K562 (cell line): ENCODE measurements at regions not wholly inside any gene's neighbourhood (a gene's known extent, or its start where the extent isn't known, plus 50 kb on each side); places are given as distances from the start of the nearest gene placed in this dataset.

Experiments used
- ATAC-seq: fragments of 200-7000 bp; cut with Tn5 transposase; 3 replicates; pipeline ENCODE4 v1.9.1; 2020; ENCODE audit warnings: moderate library complexity
- BruUV-seq: library from RNA; stranded (reverse); fragments of 400-500 nt; replicated peaks from 2 replicates; lab custom pipeline; 2021; lab: Mats Ljungman, UMichigan
- CTCF ChIA-PET: fragments of 300-600 bp; formaldehyde crosslinking; extraction: SDS; loops from one replicate; lab custom pipeline; 2021; ENCODE audit warnings: low intra/inter-chr PET ratio; lab: Yijun Ruan, JAX
- POLR2A ChIA-PET: fragments of 300-600, 350-650 bp; sonication (Branson Sonifier 250); formaldehyde crosslinking; extraction: SDS; loops from one replicate; lab custom pipeline; 2021; ENCODE audit warnings: antibody characterized with exemption, inconsistent platforms; lab: Yijun Ruan, JAX
- DNase-seq, 4 experiments: peaks; one replicate each; pipeline versions ENCODE4 v3.0.0 to v3.0.0-alpha.2; 2011 to 2018; ENCODE audit warnings: low spot score in 3 of 4, mixed read lengths in 3 of 4; ENCODE audit errors: extremely low read depth in 1 of 4
- FAIRE-seq: peaks from 2 replicates; lab custom pipeline; 2011; peaks lifted over from hg19 to GRCh38; lab: Jason Lieb, UNC
- H2AFZ ChIP-seq: 2 replicates; pipeline ENCODE4 v1.6.0; 2011; ENCODE audit warnings: low read depth, low read length, control low read depth, inconsistent platforms
- H3K27ac ChIP-seq: fragments of 200-600 bp; 3 replicates; pipeline ENCODE4 v1.8.0; 2011; ENCODE audit warnings: low read depth, mild to moderate bottlenecking, control low read depth, inconsistent platforms, low read length, moderate library complexity, mixed read lengths; ENCODE audit errors: extremely low read depth
- H3K27me3 ChIP-seq, 2 experiments: fragments of 300-600 bp in 1 of 2; 2 replicates in 1 of 2; 3 replicates in 1 of 2; pipeline versions ENCODE4 v1.6.0 to v1.8.0; 2011; ENCODE audit warnings: inconsistent platforms in 2 of 2, low read length in 2 of 2, mild to moderate bottlenecking in 1 of 2, mixed read lengths in 1 of 2, moderate library complexity in 1 of 2; ENCODE audit not compliant: control insufficient read depth in 2 of 2, insufficient read depth in 2 of 2
- H3K36me3 ChIP-seq: fragments of 300-600 bp; 3 replicates; pipeline ENCODE4 v1.8.0; 2011; ENCODE audit warnings: mild to moderate bottlenecking, low read length, inconsistent platforms; ENCODE audit not compliant: control insufficient read depth, insufficient read depth
- H3K4me1 ChIP-seq, 2 experiments: fragments of 200-600 bp in 1 of 2; replicated peaks in 1 of 2; 2 replicates in 1 of 2; 3 replicates in 1 of 2; pipeline versions ENCODE4 v1.5.1 to v1.8.0; 2011; ENCODE audit warnings: inconsistent platforms in 2 of 2, low read length in 2 of 2, mild to moderate bottlenecking in 1 of 2, mixed read lengths in 1 of 2, moderate library complexity in 1 of 2; ENCODE audit not compliant: control insufficient read depth in 2 of 2, insufficient read depth in 2 of 2
- H3K4me2 ChIP-seq: 2 replicates; pipeline ENCODE4 v1.6.1; 2011; ENCODE audit warnings: low read length, control low read depth, inconsistent platforms, mixed read lengths; ENCODE audit not compliant: insufficient read depth
- H3K4me3 ChIP-seq: fragments of 200-600 bp; sonication (generic), shearing (Covaris generic); 2 replicates; pipeline ENCODE4 v1.5.1; 2016; ENCODE audit warnings: control low read depth, inconsistent platforms
- H3K79me2 ChIP-seq: fragments of 200-600 bp; 3 replicates; pipeline ENCODE4 v1.8.0; 2011; ENCODE audit warnings: low read length, inconsistent platforms; ENCODE audit not compliant: control insufficient read depth, insufficient read depth
- H3K9ac ChIP-seq, 2 experiments: 2 replicates each; pipeline versions ENCODE4 v1.6.0 to v1.6.1; 2011; ENCODE audit warnings: low read depth in 2 of 2, low read length in 2 of 2, control low read depth in 1 of 2, inconsistent platforms in 1 of 2, mild to moderate bottlenecking in 1 of 2, mixed read lengths in 1 of 2; ENCODE audit not compliant: insufficient read depth in 1 of 2
- H3K9me1 ChIP-seq: one replicate; pipeline ENCODE4 v1.6.0; 2011; ENCODE audit warnings: inconsistent platforms, mild to moderate bottlenecking, low read length, moderate library complexity; ENCODE audit not compliant: control insufficient read depth, insufficient read depth
- H3K9me3 ChIP-seq: replicated peaks from 2 replicates; pipeline ENCODE4 v1.5.1; 2011; ENCODE audit warnings: low read depth, low read length, inconsistent platforms; ENCODE audit not compliant: control insufficient read depth, insufficient read depth
- H4K20me1 ChIP-seq: replicated peaks from 2 replicates; pipeline ENCODE4 v1.6.1; 2011; ENCODE audit warnings: low read length, inconsistent platforms, mixed read lengths; ENCODE audit not compliant: control insufficient read depth, insufficient read depth
- ETS2 ChIP-seq: IDR thresholded peaks from 2 replicates; pipeline ENCODE4 v1.6.1; 2016; ENCODE audit warnings: borderline replicate concordance, missing genetic modification characterization, mild to moderate bottlenecking, moderate library complexity, missing compliant biosample characterization; ENCODE audit not compliant: poor library complexity, severe bottlenecking
- GABPB2 ChIP-seq: fragments of 250-450 bp; sonication (Bioruptor Pico); conservative IDR thresholded peaks from 2 replicates; pipeline ENCODE4 v1.5.1; 2021; ENCODE audit warnings: mild to moderate bottlenecking
- MCM7 ChIP-seq, 2 experiments: fragments of 450-650 bp; IDR thresholded peaks; 2 replicates each; pipeline ENCODE4 v1.6.1; 2016 to 2018
- RBBP5 ChIP-seq: fragments of 200-600 bp; sonication (generic); IDR thresholded peaks from 2 replicates; pipeline ENCODE4 v1.6.1; 2012; ENCODE audit warnings: borderline replicate concordance, mild to moderate bottlenecking, low read length, control low read depth, inconsistent platforms; ENCODE audit not compliant: insufficient read depth, poor library complexity, severe bottlenecking
- SMC3 ChIP-seq: conservative IDR thresholded peaks from 2 replicates; pipeline ENCODE4 v1.6.1; 2011; ENCODE audit warnings: low read depth, low read length, improper control_type of control experiment; ENCODE audit not compliant: insufficient read depth
- THAP7 ChIP-seq: fragments of 250-450 bp; sonication (Bioruptor Pico); IDR thresholded peaks from 2 replicates; pipeline ENCODE4 v1.5.0; 2021
- UBTF ChIP-seq, 2 experiments: IDR thresholded peaks; 2 replicates each; pipeline ENCODE4 v1.6.1; 2012; ENCODE audit warnings: improper control_type of control experiment in 2 of 2, low read depth in 2 of 2, low read length in 2 of 2, borderline replicate concordance in 1 of 2
- VEZF1 ChIP-seq: fragments of 200-800 bp; sonication (Bioruptor generic); IDR thresholded peaks from 2 replicates; pipeline ENCODE4 v1.6.1; 2017; ENCODE audit warnings: missing genetic modification characterization, missing compliant biosample characterization
- ZNF143 ChIP-seq: sonication (generic); formaldehyde crosslinking; IDR thresholded peaks from 2 replicates; pipeline ENCODE4 v1.9.0; 2022; ENCODE audit warnings: mild to moderate bottlenecking, missing genetic modification reagents
- ZNF263 ChIP-seq: sonication (generic); formaldehyde crosslinking; IDR thresholded peaks from 2 replicates; pipeline ENCODE4 v1.8.0; 2022; ENCODE audit warnings: mild to moderate bottlenecking, missing genetic modification reagents, borderline replicate concordance
- ZNF274 ChIP-seq: IDR thresholded peaks from 2 replicates; pipeline ENCODE4 v1.6.1; 2011; ENCODE audit warnings: low read depth, mild to moderate bottlenecking, low read length, moderate library complexity, borderline replicate concordance
- ZNF655 ChIP-seq: fragments of 250-450 bp; sonication (Bioruptor Pico); IDR thresholded peaks from 2 replicates; pipeline ENCODE4 v1.5.0; 2021
- WGBS: fragments of 100-300 bp; shearing (Covaris generic); methylation state at CpG from one replicate; pipeline ENCODE4 v1.1.6; 2016; ENCODE audit warnings: low coverage, mixed read lengths; ENCODE audit not compliant: insufficient coverage; ENCODE audit errors: missing lambda C conversion rate; 5-methylcytosine and 5-hydroxymethylcytosine counted together
- in situ Hi-C: fragments of 300-500 bp; cut with MboI; formaldehyde crosslinking; loops from 4 replicates; pipeline ENCODE4 v1.15.0; 2018; ENCODE audit warnings: inconsistent platforms, mixed read lengths
- intact Hi-C: fragments of 100-400 bp; cut with micrococcal nuclease; formaldehyde crosslinking; loops from 2 replicates; pipeline ENCODE4 v1.14.2; 2022

GRCh38 chr11:80722629-80723028 is 1281.8 kb upstream of the TENM4 start (continued):
- TF ChIP-seq VEZF1 (CRISPR knock-in tag), result no peak
- no peak for TF ChIP-seq RBBP5

- Histone ChIP-seq H3K27ac (no peak overlapping the region), H2AFZ (no peak overlapping the region), H3K9me3 (no peaks in the 10 kb centered on the region), H3K4me2 (no peak overlapping the region), H3K4me3 (no peak overlapping the region), H3K9me1 (no peaks in the 10 kb centered on the region), H4K20me1 (no peaks in the 10 kb centered on the region), H3K4me1 (no peaks in the 10 kb centered on the region), H3K79me2 (no peaks in the 10 kb centered on the region), H3K9ac (no peak overlapping the region), H3K36me3 (no peaks in the 10 kb centered on the region), H3K27me3 (no peaks in the 10 kb centered on the region)
- 0% methylated on average over 4 of the region's 4 CpGs for WGBS
- no TSS peak for BruUV-seq
- FAIRE-seq (no peak), ATAC-seq (no peak), DNase-seq (no peak)
- in situ Hi-C loops (no loop called here), intact Hi-C loops (no loop called here)
- POLR2A ChIA-PET, result no interaction called here
- CTCF ChIA-PET, result no interaction called here
- TF ChIP-seq ZNF143 (CRISPR knock-in tag), result no peak
- TF ChIP-seq MCM7 (IDR thresholded peaks at IDR 0.05), result no peak
- no peak for TF ChIP-seq ZNF655 (CRISPR knock-in tag)
- TF ChIP-seq GABPB2 (CRISPR knock-in tag), result no peak
- no peak for TF ChIP-seq UBTF (IDR thresholded peaks at IDR 0.05; ENCODE audit: borderline replicate concordance in 1 of 2, low read depth in 2 of 2, low read length in 2 of 2)
- TF ChIP-seq SMC3, result no peak
- TF ChIP-seq THAP7 (CRISPR knock-in tag), result no peak
- no peak for TF ChIP-seq ZNF274
- no peak for TF ChIP-seq ZNF263
- no peak for TF ChIP-seq ETS2 (tag)
Observed at GRCh38 chr11:80720295-80720694, 1279.5 kb upstream of the TENM4 start.
